Right renal pelvis (tissue), 4 donors: ENCODE measurements at regions not wholly inside any gene's neighbourhood (a gene's known extent, or its start where the extent isn't known, plus 50 kb on each side); places are given as distances from the start of the nearest gene placed in this dataset.
"Not testable (repeated sequence)": the region's sequence is repeated elsewhere in the genome, so short reads cannot be mapped to it uniquely, and the experiment has no call there.

ENCODE experiments used
- DNase-seq, 4 donors: peaks; one replicate each; pipeline ENCODE4 v3.0.0-alpha.2; 2013; ENCODE audit warnings: low read depth in 4 of 4, low spot score in 3 of 4, missing footprints in 1 of 4

DNA sequence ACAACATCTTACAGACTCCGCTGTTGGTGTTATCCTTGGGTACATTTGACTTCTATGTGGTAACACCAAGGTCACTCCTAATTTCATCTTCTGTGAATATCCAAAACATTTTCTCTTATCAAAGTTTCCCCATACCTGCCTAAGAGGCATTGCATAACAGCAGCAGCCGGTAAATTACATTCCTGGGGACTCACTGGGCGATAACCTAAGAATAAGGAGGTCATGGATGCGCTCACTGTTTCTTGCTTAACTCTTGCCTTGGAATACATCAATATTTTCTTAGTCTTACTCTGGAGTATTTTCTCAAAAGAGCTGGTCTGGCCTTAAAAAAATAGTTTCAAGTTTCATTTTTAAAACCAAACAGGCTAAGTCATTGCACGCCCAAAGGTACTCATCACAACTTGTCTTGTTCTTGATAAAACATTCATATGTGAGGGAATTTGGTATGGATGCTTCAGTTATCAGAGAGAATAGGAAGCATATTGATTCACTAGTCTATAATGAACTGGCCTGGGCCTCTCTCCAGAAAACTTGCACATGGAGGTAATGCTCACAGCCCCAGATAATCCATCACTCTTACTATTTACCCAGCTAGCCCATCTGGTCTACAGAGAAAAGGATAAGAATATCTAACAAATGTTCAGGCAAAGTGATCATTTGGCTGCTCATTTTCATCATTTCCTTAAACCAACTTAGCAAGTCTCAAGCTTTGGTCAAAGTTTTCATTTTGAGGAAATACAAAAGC lies 235.0 kb upstream of the ERCC4 start:
- no peak for DNase-seq

DNA sequence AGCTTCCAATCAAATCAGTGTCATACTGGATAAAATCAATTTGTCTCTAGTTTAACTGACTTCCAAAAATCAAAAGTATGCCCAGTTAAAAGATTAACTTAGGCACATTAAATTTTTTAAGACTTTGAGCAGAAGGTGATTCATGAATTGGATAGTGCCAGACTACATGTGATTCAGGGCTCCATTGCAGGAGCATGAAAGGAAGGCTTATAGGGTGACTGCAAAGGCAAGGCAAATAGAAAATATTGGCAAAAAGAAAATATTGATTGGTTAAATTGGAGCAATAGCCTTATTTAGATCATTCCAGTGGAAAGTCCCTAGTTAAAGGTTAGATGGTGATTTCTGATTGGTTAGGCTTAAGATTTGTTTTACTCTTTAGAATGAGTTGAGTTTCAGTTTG lies 223.9 kb upstream of the ERCC4 start:
- DNase-seq = no peak

DNA sequence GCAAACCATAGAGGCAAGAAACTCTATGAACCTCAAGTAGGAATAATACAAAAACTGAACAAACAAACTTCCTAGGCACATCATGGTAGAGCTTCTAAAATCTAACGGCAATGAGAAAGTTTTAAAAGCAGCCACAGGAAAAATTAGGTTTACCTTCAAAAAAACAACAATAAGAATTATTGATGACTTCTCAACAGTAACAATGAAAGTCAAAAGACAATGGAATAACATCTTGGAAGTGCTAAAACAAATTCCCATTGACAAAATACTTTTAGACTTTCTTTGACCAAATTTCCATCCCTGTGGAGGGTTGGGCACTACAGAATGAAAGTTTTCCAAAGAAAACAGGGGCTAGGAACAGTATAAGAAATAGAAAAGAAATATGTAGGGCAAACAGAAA lies 222.9 kb upstream of the ERCC4 start:
- no peak for DNase-seq

DNA sequence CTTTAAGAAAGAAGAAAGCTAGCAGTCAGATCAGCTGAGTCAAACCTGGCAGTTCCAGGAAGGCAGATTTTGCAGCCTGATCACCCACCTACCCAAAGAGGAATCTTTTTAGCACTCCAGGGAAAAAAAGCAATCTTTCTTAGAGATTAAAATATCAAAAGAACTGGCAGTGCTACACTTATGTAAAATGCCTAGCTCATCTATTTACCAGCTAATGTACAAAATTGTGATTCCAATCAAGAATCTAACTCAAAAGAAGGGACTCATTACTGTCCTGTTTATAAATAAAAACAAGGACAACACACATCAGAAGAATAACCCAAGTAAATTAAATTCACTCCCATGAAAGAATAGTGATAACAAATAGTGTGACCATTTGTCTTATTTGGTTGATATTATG lies 222.4 kb upstream of the ERCC4 start:
- no peak for DNase-seq

DNA sequence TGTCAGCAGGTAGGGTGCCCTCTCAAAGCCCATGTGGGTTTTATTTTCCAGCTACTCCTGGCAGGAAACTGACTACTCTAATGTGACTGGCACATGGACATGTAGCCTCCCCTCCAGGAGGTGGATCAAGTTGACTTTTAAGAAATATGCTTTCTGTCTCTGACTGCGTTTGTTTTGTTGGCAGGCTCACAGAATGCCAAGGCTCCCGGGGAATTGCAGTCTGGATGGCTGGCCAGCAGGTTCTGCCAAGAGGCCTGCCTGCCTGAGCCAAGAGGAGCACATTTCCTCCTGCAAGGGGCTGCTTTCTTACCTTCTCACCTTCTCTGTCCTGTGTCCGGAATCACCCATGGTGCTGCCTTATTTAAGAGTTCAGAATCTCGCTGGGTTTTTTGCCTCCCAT lies 217.3 kb upstream of the ERCC4 start:
- DNase-seq = no peak

DNA sequence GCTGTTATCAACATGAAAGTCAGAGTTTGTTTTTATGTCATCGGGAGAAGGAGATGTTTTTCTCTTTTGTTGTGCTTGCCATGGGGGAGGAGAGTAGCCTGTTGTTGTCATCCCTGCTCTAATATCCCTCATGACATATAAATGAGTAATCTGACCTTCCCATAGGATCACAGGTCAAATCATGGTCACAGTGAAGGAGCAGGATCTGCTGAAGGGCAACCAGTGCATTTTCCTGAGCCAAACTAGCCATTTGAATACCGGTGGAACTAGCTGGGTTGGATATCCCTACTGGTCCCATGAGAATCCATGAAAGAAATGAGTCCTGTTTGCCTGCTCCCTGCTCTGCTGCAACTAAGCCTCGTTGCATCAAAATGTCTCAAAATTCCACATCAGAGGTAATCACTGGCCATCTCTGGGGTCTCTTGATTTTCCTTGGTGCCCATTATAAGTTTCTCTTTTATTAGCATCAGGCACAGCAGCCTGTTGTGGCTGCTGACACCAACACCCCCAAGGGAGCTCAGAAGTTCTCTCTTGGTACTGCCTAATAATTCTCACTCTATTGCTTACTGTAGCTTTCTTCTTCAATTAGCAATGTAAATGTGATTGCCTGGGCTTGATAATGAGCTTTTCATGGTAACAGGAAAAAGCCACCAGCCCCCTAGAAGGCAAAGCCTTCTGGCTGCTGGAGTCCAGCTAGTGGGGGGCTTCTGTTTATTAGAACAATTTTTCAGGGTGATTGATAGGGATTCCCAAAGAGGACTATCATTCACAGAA lies 211.4 kb upstream of the ERCC4 start:
- DNase-seq = peak in 1 of 4 donors; percentile 3

DNA sequence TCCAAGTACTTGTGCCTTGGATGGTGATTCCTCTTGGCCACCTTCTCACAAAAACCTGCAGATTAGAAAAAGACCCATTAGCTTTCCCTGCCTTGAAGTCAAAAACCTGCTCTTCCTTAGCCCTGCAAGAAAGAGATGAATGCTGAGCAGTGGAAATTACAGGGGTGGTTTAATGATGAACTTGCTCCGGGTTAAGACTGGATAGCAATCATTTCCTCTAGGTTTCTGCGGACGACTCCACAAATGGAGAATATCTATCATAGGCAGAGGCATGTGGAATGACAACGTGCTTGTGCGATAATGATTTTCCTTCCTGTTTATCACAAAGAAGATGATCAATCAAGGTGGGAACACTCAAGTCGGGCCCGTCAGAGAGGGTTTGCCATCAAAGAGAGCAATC lies 201.2 kb upstream of the ERCC4 start:
- DNase-seq = no peak

DNA sequence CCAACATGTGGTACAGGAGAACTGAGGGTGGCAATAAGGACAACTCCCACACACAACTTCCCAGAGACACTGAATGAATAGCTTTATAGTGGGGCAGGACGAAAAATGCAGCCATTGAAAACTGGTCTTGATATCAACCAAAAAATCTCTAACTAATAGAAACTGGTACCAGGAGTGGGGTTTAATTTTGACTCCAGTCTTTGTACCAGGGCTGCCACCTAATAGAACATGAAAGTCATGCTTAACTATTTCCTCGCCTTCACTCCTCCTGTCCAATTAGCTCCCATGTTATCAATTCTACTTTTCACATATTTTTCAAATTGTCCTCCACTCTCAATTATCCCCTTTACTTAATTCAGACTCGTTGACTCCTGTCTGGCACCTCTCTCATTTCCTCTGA lies 192.0 kb upstream of the ERCC4 start:
- no peak for DNase-seq

DNA sequence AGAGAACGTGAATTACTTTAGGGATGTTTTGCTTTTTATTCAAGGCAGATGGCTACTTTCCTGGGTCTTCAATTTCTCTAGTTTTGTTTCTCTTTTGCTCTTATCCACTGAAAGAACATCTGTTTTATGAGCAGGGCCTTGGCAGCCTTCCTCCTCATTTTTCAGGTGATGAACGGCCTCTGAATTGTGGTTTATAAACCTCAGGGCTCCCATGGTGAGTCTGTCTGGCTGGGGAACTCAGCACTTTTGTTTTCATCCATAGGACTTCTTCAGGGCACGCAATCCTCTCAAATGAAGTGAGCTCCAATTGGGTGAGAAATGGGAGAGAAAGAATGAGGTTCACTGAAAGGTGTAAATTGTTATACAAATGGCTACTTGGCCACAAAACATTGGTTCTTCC lies 186.4 kb upstream of the ERCC4 start:
- DNase-seq = no peak

DNA sequence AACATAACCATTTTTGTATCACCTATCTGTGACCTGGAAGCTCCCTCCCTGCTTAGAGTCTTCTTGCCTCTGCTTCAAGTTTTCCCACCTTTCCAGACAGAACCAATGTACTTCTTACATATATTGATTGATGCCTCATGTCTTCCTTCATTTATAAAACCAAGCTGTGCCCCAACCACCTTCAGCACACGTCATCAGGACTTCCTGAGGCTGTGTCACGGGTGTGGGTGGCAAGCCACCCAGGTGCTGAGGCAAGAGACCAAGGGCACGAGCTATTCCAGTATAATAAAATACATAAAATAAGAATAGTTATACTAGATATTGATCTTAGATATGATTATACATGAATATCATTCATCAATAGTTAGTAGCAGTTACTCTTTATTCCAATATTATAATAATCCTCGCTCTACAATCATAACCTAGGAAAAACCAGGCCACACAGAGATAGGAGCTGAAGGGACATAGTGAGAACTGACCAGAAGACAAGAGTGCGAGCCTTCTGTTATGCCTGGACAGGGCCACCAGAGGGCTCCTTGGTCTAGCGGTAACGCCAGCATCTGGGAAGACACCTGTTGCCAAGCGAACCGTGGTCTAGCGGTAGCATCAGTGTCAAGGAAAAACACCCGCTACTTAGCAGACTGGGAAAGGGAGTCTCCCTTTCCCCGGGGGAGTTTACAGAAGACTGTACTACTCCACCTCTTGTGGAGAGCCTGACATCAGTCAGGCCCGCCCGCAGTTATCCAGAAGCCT lies 180.2 kb upstream of the ERCC4 start:
- not testable (repeated sequence) for DNase-seq

DNA sequence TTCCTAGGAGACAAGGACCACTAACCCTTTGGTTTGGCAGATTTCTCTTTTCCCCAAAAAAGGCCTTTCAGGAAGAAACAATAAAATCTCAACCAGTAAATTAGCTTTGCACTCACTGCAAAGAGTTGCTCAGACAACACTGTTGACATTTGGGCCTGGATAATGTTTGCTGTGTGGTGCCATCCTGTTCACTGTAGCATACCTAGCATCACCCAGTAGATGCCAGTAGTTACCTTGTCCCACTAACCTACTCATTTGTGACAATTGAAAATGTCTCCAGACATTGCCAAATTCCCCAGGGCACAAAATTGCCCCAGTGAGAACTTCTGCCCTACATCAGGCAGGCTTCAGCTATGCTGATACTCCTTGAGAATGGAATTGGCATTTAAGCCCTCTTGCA lies 177.0 kb upstream of the ERCC4 start:
- DNase-seq = no peak

DNA sequence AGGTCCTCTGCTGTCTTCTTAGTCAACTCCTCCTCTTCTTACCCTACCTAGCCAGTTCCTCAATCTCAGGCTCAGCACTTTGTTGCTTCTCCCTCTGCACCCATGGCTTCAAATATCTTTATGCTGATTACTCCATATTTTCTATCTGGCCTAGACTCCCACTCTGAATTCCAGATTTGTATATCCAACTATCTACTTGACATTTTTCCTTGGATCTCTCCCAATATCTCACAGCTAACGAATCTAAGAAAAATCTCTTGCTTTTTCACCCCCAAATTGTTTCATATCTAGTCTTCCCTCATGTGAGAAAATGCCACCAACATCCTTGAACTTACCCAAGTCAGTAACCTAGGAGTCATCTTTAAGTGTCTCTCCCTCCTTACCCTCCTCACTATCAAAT lies 176.4 kb upstream of the ERCC4 start:
- DNase-seq = no peak

DNA sequence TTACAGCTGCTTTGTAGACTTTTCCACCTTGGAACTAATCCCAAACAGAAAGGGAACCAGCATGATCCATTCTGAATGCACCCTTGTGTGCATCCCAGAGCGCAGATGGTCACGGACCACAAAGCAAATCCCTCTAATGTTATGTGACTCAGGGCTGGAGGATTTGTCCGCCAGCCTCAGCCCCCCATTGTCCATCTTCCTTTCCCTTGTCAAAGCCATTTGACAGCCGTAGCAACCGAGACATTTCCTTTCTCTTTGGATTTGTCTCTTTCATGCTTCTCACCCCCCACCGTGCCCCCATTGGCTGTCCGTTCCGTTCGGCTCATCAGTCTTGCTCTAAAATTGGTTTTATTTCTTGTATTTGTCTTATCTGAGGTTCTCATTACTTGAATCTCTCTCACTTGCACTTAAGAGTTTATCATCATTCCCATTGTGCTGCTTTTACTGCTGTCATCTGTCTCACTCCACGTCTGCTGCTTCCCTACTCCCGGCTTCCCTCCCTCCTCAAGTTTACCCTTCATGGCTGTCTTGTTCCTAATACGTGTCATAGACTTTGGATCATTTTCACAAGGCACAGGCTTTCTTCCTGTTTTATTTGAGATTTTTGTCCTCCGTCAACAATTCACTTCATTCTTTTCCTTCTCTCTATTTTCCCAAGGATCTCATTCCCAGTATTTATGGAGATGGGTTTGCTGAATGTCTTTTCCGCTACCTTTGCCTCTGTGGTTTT lies 163.4 kb upstream of the ERCC4 start:
- no peak for DNase-seq

DNA sequence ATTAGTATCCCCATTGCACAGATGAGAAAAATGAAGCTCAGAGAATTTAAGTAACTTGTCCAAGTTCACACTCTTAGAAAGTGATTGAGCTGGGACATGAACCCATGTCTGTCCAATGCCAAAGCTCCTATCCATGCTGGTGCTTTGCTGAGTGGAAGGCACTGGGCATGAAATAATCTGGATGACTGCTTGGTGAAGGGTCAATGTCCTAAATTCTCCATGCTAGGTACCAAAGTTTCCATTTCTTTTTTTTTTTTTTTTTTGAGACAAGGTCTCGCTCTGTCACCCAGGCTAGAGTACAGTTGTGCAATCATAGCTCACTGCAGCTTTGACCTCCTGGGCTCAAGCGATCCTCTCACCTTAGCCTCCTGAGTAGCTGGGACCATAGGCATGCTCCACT lies 153.6 kb upstream of the ERCC4 start:
- DNase-seq = no peak

DNA sequence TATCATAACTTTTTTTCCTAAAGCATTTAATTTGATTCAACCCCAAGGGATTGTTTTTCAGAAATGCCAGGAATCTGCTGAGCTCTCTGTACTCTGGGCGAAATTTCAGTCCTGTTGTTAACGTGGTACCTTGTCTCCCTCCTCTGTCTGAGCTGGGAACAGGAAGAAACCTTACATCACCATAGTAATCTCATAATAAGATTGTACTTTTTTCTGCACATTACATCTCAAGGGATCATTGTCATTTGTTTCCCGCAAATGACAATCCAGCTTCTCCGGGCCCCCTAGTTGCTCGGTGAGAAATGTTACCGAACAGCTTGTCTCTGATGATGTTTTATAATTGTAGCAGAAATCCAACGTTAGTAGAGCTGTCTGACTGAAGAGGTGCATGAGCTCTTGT lies 152.7 kb upstream of the ERCC4 start:
- peak in 3 of 4 donors; percentile 20 to 25 (median 24) for DNase-seq

DNA sequence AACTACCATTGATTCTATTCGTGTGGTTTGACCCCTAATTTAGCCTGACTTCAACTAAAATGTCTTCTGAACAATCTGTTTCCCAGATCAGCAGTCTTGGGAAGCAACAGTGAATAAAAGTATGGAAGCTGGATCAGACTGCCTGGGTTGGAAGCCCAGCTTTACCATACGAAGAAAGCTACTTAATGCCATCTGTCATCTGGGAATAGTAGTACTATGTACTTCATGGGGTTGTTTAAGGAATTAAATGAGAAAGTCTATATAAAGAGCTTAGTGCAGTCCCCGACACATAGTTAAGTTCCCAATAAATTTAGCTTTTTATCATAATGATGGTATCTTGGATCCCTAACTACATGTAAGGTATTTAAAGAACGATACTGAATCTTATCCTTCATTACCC lies 151.5 kb upstream of the ERCC4 start:
- DNase-seq = no peak

DNA sequence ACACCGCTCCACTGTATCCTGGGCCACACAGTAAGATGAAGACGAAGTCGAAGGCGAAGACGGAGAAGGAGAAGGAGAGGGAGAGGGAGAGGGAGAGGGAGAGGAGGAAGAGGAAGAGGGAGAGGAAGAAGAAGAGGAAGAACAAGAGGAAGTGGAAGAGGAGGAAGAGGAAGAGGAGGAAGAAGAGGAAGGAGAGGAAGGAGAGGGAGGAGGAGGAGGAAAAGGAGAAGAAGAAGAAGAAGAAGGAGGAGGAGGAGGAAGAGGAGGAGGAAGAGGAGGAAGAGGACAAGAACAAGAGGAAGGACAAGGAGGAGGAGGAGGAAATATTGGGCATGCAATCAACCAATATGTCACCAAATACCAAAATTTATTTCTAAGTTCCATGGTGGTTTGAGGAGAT lies 149.5 kb upstream of the ERCC4 start:
- DNase-seq = no peak

DNA sequence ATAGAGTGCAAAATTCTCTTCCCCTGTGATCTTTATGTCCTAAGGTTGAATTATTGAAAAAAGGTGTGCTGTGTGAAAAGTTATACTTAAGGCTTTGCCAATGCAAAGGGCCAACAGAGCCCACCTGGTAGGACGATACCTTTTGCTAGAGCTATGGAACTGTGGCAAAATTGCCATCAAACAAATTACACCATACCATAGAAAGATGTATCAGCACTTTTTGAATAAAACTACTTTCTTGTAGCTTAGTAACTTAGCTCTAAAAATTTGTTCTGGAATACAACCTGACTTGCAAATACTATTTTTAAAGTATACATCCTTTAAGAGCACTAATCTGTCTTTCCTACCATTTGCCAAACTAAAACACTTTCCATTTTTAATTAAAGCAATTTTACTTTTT lies 147.2 kb upstream of the ERCC4 start:
- no peak for DNase-seq

DNA sequence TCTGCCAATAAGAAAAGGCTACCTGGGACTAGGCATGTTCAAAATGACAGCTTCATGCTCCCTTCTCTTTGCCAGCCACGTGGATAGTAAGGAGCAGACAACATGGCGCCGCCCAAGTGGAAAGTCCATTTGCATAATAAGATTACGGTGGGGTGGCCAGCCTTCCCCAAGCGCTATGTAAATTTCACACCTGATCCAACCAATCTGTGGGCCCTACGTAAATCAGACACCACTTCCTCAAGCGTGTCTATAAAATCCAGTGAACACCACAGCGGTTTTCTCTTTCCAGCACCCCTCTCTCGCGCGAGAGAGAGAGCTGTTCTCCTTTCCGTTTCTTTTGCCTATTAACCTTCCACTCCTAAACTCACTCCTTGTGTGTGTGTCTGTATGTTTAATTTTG lies 140.3 kb upstream of the ERCC4 start:
- no peak for DNase-seq

DNA sequence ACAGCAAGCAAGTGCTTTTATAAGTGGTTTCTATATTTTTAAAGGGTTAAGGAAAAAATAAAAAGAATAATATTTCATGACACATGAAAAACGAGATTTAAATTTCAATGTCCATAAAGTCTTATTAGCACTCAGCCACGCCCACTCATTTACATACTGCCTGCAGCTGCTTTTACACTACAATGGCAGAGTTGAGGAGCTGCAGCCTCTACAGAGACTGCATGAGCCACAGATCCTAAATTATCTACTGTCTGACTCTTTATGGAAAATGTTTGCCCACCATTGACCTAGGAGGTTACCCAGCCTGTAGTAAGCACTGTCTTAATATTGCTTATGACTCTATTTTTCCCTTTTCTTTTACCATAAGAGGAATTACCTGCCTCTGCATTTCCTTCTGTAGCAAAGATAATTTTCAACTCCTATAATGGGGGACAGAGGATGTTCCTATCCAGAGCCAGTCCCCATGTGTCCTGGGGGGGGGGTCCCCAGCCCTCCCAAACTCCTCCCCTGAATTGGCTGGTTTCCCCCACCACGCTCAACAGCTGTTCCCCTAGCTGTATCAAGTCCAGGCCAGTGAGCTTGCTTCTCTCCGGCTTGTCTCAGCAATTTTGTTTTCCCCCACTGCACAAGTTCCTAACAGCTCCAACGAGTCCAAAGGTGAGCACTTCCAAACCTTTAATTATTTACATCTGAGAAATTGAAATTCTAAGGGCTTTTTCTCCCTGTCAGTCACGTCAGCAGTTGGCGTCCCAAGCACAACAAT lies 139.4 kb upstream of the ERCC4 start:
- DNase-seq = no peak
